ENCODE measurements at regions not wholly inside any gene's neighbourhood (a gene's known extent, or its start where the extent isn't known, plus 50 kb on each side); places are given as distances from the start of the nearest gene placed in this dataset.

DNA sequence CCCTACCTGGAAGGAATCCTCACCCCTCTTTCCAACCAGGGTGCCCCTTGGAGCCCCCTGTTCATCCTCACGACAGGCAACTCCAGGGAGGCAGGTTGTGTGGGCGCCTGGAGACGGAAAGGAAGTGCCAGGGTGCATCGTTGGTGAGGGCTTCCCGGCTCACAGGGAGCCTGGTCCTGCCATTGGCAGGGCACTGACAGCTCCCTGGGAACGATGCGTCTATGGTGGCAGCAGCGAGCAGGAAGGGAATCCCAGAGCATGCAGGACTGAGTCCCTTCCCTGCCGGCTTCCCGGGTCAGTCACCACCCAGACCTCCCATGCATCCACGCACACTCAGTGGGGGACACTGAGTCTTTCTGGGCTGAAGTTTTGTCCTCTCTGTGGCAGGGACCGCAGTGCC, 117.6 kb downstream of the INHBB start:
- no peak overlapping the region for H3K4me3 Mint-ChIP-seq
- no peaks in the 10 kb centered on the region for H3K9me3 ChIP-seq (ENCODE audit: control insufficient read depth, low read depth, low read length)
- peaks cover 3% of the 10 kb centered on the region for H3K23me2 ChIP-seq (ENCODE audit: insufficient read length, low read depth, low read length, poor library complexity, severe bottlenecking)
- peaks cover 97% of the 10 kb centered on the region for H3K27me3 Mint-ChIP-seq (ENCODE audit: low read depth)
- no peak overlapping the region for H3K18ac ChIP-seq (ENCODE audit: insufficient read length, low read depth, low read length)
- no peaks in the 10 kb centered on the region; a peak in 1 of 7 replicates for H3K36me3 Mint-ChIP-seq (ENCODE audit: insufficient read depth in 1 of 3, low read depth in 3 of 3)
- H3K4me2 ChIP-seq (ENCODE audit: insufficient read depth, insufficient read length, low read length): no peak overlapping the region
- no peak overlapping the region for H2AFZ ChIP-seq (ENCODE audit: low read length)
- H2BK5ac ChIP-seq (ENCODE audit: insufficient read length, low read length): no peak overlapping the region
- no peak overlapping the region for H2AK5ac ChIP-seq (ENCODE audit: insufficient read length, low read length)
- H3K14ac ChIP-seq (ENCODE audit: insufficient read depth, low read length): no peak overlapping the region
- H3K27ac Mint-ChIP-seq: no peak overlapping the region
- H3T11ph ChIP-seq (ENCODE audit: low read length): no peak overlapping the region
- no peak overlapping the region for H3K9ac ChIP-seq (ENCODE audit: extremely low read depth, insufficient read length, low read length)
- TF ChIP-seq, protein P1, sequence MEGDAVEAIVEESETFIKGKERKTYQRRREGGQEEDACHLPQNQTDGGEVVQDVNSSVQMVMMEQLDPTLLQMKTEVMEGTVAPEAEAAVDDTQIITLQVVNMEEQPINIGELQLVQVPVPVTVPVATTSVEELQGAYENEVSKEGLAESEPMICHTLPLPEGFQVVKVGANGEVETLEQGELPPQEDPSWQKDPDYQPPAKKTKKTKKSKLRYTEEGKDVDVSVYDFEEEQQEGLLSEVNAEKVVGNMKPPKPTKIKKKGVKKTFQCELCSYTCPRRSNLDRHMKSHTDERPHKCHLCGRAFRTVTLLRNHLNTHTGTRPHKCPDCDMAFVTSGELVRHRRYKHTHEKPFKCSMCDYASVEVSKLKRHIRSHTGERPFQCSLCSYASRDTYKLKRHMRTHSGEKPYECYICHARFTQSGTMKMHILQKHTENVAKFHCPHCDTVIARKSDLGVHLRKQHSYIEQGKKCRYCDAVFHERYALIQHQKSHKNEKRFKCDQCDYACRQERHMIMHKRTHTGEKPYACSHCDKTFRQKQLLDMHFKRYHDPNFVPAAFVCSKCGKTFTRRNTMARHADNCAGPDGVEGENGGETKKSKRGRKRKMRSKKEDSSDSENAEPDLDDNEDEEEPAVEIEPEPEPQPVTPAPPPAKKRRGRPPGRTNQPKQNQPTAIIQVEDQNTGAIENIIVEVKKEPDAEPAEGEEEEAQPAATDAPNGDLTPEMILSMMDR (conservative IDR thresholded peaks at IDR 0.05): no peak
- WGBS (ENCODE audit: extremely low coverage, insufficient read length, low lambda C conversion rate): no CpG with 5 or more reads among the region's 12 CpGs
- no peak overlapping the region for H2BK120ac ChIP-seq (ENCODE audit: low read depth, low read length, poor library complexity, severe bottlenecking)
- H3K79me2 ChIP-seq (ENCODE audit: insufficient read depth, low read length): no peaks in the 10 kb centered on the region
- DNase-seq: no peak
- H3K4ac ChIP-seq (ENCODE audit: low read depth, low read length): no peak overlapping the region
- no peaks in the 10 kb centered on the region for H4K20me1 ChIP-seq (ENCODE audit: control insufficient read depth, insufficient read depth, insufficient read length)
- H3K9me3 Mint-ChIP-seq: peaks cover 3 to 6% of the 10 kb centered on the region in 2 experiments; a peak in 4 of 5 replicates
- H4K8ac ChIP-seq (replicated peaks; ENCODE audit: insufficient read length, low read depth, low read length): no peak overlapping the region
- peaks cover 65% of the 10 kb centered on the region for H3K27me3 ChIP-seq (ENCODE audit: insufficient read depth, low read length)
- no peak overlapping the region for H3K56ac ChIP-seq (ENCODE audit: insufficient read length, low read depth, low read length)
- H2BK12ac ChIP-seq (ENCODE audit: insufficient read length, low read depth, low read length): no peak overlapping the region
- H2BK20ac ChIP-seq (ENCODE audit: low read depth, low read length, poor library complexity, severe bottlenecking): no peak overlapping the region
- no peak overlapping the region for H3K27ac ChIP-seq (ENCODE audit: insufficient read length, low read depth, low read length)
- H4K91ac ChIP-seq (ENCODE audit: insufficient read length, low read depth, low read length): no peak overlapping the region
- H3K4me1 Mint-ChIP-seq: peaks cover 10 to 15% of the 10 kb centered on the region in 2 experiments
- peaks cover 4% of the 10 kb centered on the region; the same call in 1 of the 2 replicates for H3K4me1 ChIP-seq (ENCODE audit: insufficient read depth, low read length)
- H3K79me1 ChIP-seq (ENCODE audit: insufficient read depth, low read depth, low read length, poor library complexity, severe bottlenecking): no peaks in the 10 kb centered on the region
- no peak overlapping the region for H4K5ac ChIP-seq (ENCODE audit: insufficient read length, low read depth, low read length)
- no peak overlapping the region for H2BK15ac ChIP-seq (ENCODE audit: low read depth, low read length)
- H3K23ac ChIP-seq (ENCODE audit: insufficient read length, low read depth, low read length): no peak overlapping the region

All from H9 (cell line).